DOHH2 (cell line): ENCODE measurements at regions not wholly inside any gene's neighbourhood (a gene's known extent, or its start where the extent isn't known, plus 50 kb on each side); places are given as distances from the start of the nearest gene placed in this dataset.

Source experiments
- H3F3A ChIP-seq: fragments of 200-600 bp; sonication (generic), shearing (Covaris generic); 2 replicates; pipeline ENCODE4 v1.6.0; 2016; ENCODE audit warnings: antibody characterized with exemption, mild to moderate bottlenecking; ENCODE audit not compliant: control insufficient read depth, insufficient read depth
- H3K27ac ChIP-seq: fragments of 200-600 bp; sonication (generic); 2 replicates; pipeline ENCODE4 v1.5.1; 2014; ENCODE audit warnings: low read depth, mild to moderate bottlenecking, low read length, moderate library complexity
- H3K27me3 ChIP-seq: fragments of 200-600 bp; sonication (generic); 2 replicates; pipeline ENCODE4 v1.6.1; 2014; ENCODE audit warnings: mild to moderate bottlenecking, low read length, mixed read lengths; ENCODE audit not compliant: control insufficient read depth
- H3K36me3 ChIP-seq: fragments of 200-600 bp; sonication (generic); 2 replicates; pipeline ENCODE4 v1.6.1; 2014; ENCODE audit warnings: mild to moderate bottlenecking, low read length, moderate library complexity, mixed read lengths; ENCODE audit not compliant: control insufficient read depth
- H3K4me1 ChIP-seq: fragments of 200-600 bp; sonication (generic); 2 replicates; pipeline ENCODE4 v1.6.1; 2014; ENCODE audit warnings: mild to moderate bottlenecking, low read length, mixed read lengths; ENCODE audit not compliant: control insufficient read depth
- H3K4me2 ChIP-seq: fragments of 200-600 bp; sonication (generic); 2 replicates; pipeline ENCODE4 v1.6.0; 2014; ENCODE audit warnings: mild to moderate bottlenecking, low read length, moderate library complexity
- H3K4me3 ChIP-seq: fragments of 200-600 bp; sonication (generic); 2 replicates; pipeline ENCODE4 v1.5.1; 2014; ENCODE audit warnings: mild to moderate bottlenecking, low read length, mixed read lengths
- H3K79me2 ChIP-seq: fragments of 200-600 bp; sonication (generic); 2 replicates; pipeline ENCODE4 v1.6.1; 2014; ENCODE audit warnings: mild to moderate bottlenecking, low read length, mixed read lengths; ENCODE audit not compliant: control insufficient read depth
- H3K9me2 ChIP-seq: fragments of 200-600 bp; sonication (generic); replicated peaks from 2 replicates; pipeline ENCODE4 v1.6.1; 2014; ENCODE audit warnings: mild to moderate bottlenecking, low read length, mixed read lengths; ENCODE audit not compliant: control insufficient read depth
- H3K9me3 ChIP-seq: fragments of 200-600 bp; sonication (generic); 2 replicates; pipeline ENCODE4 v1.6.1; 2014; ENCODE audit warnings: antibody characterized with exemption, low read length, mixed read lengths; ENCODE audit not compliant: control insufficient read depth, insufficient read depth
- H4K20me1 ChIP-seq: fragments of 200-600 bp; sonication (generic); 2 replicates; pipeline ENCODE4 v1.6.0; 2014; ENCODE audit warnings: low read depth, mild to moderate bottlenecking, antibody characterized with exemption, low read length, moderate library complexity; ENCODE audit not compliant: control insufficient read depth, insufficient read depth
- EZH2phosphoT487 ChIP-seq: fragments of 200-600 bp; sonication (generic); IDR thresholded peaks from 2 replicates; pipeline ENCODE4 v1.6.1; 2017; ENCODE audit warnings: borderline replicate concordance, mild to moderate bottlenecking, antibody characterized with exemption, low read length, moderate library complexity, mixed read lengths
- TF ChIP-seq, protein P1 (sequence below): fragments of 200-600 bp; sonication (generic); IDR thresholded peaks from one replicate; pipeline ENCODE4 v1.5.1; 2014; ENCODE audit warnings: antibody characterized with exemption, mild to moderate bottlenecking, low read depth, low read length; ENCODE audit not compliant: poor library complexity, severe bottlenecking

DNA sequence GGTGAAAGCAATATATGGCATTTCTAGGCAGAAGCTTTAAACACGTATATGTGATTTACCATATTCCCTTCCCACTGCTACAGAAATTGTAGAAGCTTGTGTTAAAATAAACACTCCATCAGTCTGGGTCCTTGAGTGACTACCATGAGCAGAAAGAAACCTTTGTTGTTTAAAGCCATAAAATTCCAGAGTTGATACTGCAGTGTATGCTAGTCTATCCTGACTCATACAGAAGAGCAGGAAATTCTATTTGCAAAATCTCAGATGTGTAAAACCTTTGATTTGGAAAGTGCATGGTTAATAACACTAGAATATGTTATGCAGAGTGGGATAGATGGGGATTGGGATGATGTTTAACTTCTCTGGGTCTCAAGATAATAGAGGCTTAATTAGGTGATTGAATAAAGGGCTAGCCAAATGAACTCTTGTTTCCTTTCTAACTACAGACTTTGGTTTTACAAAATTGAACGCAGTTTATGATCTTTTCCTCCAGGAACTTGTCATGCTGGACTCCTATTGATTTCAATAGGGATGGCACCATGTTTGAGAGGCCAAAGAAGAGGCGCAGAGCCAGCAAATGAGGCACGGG, 282.7 kb upstream of the VLDLR start:
- H3K4me3 ChIP-seq = no peak overlapping the region
- no peaks in the 10 kb centered on the region for H3K36me3 ChIP-seq
- H3K27ac ChIP-seq = no peak overlapping the region
- H3K79me2 ChIP-seq = no peaks in the 10 kb centered on the region
- H3F3A ChIP-seq = no peaks in the 10 kb centered on the region
- no peaks in the 10 kb centered on the region for H3K9me3 ChIP-seq
- H3K4me1 ChIP-seq = no peaks in the 10 kb centered on the region
- H4K20me1 ChIP-seq = no peaks in the 10 kb centered on the region
- no peak overlapping the region for H3K4me2 ChIP-seq
- no peaks in the 10 kb centered on the region for H3K9me2 ChIP-seq
- no peak for TF ChIP-seq EZH2phosphoT487
- TF ChIP-seq, protein P1, sequence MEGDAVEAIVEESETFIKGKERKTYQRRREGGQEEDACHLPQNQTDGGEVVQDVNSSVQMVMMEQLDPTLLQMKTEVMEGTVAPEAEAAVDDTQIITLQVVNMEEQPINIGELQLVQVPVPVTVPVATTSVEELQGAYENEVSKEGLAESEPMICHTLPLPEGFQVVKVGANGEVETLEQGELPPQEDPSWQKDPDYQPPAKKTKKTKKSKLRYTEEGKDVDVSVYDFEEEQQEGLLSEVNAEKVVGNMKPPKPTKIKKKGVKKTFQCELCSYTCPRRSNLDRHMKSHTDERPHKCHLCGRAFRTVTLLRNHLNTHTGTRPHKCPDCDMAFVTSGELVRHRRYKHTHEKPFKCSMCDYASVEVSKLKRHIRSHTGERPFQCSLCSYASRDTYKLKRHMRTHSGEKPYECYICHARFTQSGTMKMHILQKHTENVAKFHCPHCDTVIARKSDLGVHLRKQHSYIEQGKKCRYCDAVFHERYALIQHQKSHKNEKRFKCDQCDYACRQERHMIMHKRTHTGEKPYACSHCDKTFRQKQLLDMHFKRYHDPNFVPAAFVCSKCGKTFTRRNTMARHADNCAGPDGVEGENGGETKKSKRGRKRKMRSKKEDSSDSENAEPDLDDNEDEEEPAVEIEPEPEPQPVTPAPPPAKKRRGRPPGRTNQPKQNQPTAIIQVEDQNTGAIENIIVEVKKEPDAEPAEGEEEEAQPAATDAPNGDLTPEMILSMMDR = no peak
- H3K27me3 ChIP-seq = no peaks in the 10 kb centered on the region

DNA sequence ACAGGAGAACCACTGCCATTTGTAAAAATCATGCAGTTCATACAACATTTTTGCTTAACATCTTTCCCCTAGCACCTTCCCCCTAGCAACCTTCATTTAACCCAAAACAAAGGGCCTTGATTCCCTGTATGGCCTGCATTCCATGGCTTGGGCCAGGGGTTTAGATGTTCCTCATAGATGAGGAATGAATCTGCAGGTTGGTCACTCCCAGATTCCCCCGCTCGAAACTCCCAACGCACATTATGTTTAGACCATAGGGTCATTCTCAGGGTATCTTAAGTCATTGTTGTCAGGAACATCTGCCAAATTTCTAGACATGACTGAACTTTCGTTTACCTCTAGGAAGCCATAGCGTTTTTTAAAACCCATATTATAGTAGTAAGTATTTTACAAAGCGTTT, 282.2 kb upstream of the VLDLR start:
- no peak overlapping the region for H3K4me2 ChIP-seq
- no peaks in the 10 kb centered on the region for H3K9me2 ChIP-seq
- H3K4me1 ChIP-seq = no peaks in the 10 kb centered on the region
- H3K27me3 ChIP-seq = no peaks in the 10 kb centered on the region
- no peaks in the 10 kb centered on the region for H3F3A ChIP-seq
- no peak overlapping the region for H3K27ac ChIP-seq
- TF ChIP-seq, protein P1 = no peak
- no peaks in the 10 kb centered on the region for H3K36me3 ChIP-seq
- no peaks in the 10 kb centered on the region for H3K9me3 ChIP-seq
- H3K79me2 ChIP-seq = no peaks in the 10 kb centered on the region
- no peak overlapping the region for H3K4me3 ChIP-seq
- H4K20me1 ChIP-seq = no peaks in the 10 kb centered on the region

DNA sequence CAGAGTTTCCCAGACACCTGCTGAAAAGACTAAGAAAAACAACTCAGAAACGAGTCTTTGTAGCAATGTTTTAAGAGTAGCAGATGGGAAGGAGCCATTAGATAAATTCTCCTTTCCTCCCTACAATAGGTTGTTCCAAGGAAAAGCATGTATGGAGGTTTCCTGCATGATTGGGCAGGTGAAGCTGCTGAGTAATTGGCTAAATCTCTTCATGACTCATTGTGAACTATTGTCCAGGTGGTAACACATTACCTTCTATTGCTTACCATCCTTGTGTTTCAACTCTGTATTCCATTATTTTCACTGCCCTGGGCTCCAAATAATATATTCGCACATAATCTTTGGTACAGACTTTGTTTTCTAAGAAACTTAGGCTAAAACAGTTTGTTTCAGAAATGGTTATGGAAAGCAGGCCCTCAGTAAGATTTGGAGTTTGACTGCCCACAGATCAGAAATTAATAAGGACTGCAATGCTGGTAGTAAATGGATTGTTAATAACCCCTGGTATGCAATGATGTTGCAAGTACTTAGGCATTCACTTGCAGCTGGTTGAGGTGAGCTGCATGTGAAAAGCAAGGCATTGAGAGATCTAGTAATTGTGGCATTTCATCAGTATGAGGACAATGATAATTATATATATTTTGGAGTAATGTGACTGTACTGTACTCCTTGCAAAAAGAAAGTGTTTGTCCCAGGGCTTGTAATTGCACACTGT, 281.4 kb upstream of the VLDLR start:
- no peaks in the 10 kb centered on the region for H3K79me2 ChIP-seq
- no peaks in the 10 kb centered on the region for H4K20me1 ChIP-seq
- no peaks in the 10 kb centered on the region for H3K9me3 ChIP-seq
- no peak overlapping the region for H3K27ac ChIP-seq
- TF ChIP-seq EZH2phosphoT487 = no peak
- TF ChIP-seq, protein P1 = no peak
- no peaks in the 10 kb centered on the region for H3K9me2 ChIP-seq
- H3K27me3 ChIP-seq = no peaks in the 10 kb centered on the region
- H3K4me3 ChIP-seq = no peak overlapping the region
- no peaks in the 10 kb centered on the region for H3K4me1 ChIP-seq
- no peak overlapping the region for H3K4me2 ChIP-seq
- H3F3A ChIP-seq = no peaks in the 10 kb centered on the region
- no peaks in the 10 kb centered on the region for H3K36me3 ChIP-seq
